ENCODE measurements at regions not wholly inside any gene's neighbourhood (a gene's known extent, or its start where the extent isn't known, plus 50 kb on each side); places are given as distances from the start of the nearest gene placed in this dataset.

GRCh38 chr4:160372390-160372789 lies 1269.5 kb downstream of the RAPGEF2 start:
- FAIRE-seq: no peak
- DNase-seq (ENCODE audit: low read depth, low spot score): no peak
- no peaks in the 10 kb centered on the region for H3K4me1 ChIP-seq (ENCODE audit: control insufficient read depth, extremely low read depth, insufficient read depth, low read length)
- H3K27me3 ChIP-seq (ENCODE audit: control insufficient read depth, extremely low read depth, insufficient read depth, low read length): no peaks in the 10 kb centered on the region
- no peaks in the 10 kb centered on the region for H3K9me1 ChIP-seq (ENCODE audit: control insufficient read depth, extremely low read depth, insufficient read depth, low read length)
- no peak overlapping the region for H3K27ac ChIP-seq (ENCODE audit: control insufficient read depth, insufficient read depth, low read length)
- no peak overlapping the region for H3K9ac ChIP-seq (ENCODE audit: control insufficient read depth, extremely low read depth, insufficient read depth, low read length)
- no peak overlapping the region for H3K4me2 ChIP-seq (ENCODE audit: control insufficient read depth, extremely low read depth, insufficient read depth, low read depth, low read length)
- TF ChIP-seq CTCF (optimal IDR thresholded peaks at IDR 0.05 in 1 of 3, IDR thresholded peaks at IDR 0.05 in 1 of 3, conservative IDR thresholded peaks at IDR 0.05 in 1 of 3; ENCODE audit: extremely low read depth in 1 of 3, insufficient read depth in 2 of 3, low read length in 3 of 3) (no peak), EZH2 (IDR thresholded peaks at IDR 0.05; ENCODE audit: low read length) (no peak)
- no peaks in the 10 kb centered on the region for H3K79me2 ChIP-seq (ENCODE audit: control insufficient read depth, insufficient read depth, low read length)
- dilution Hi-C loops (cut with MboI; ENCODE audit: extremely low pct_ligation_motif_present, low sequenced_read_pairs): no loop called here
- H3K4me3 ChIP-seq (ENCODE audit: control insufficient read depth in 2 of 3, extremely low read depth in 1 of 3, insufficient read depth in 2 of 3, low read depth in 1 of 3, low read length in 3 of 3): no peak overlapping the region
- H3K9me3 ChIP-seq (ENCODE audit: control insufficient read depth, low read depth, low read length): no peaks in the 10 kb centered on the region
- H4K20me1 ChIP-seq (ENCODE audit: control insufficient read depth, extremely low read depth, insufficient read depth, low read length): no peaks in the 10 kb centered on the region
- no peak overlapping the region for H2AFZ ChIP-seq (ENCODE audit: control insufficient read depth, low read length)
- H3K36me3 ChIP-seq (ENCODE audit: control insufficient read depth in 2 of 2, extremely low read depth in 1 of 2, insufficient read depth in 2 of 2, low read length in 2 of 2): no peaks in the 10 kb centered on the region

GRCh38 chr4:160373911-160374310 lies 1271.0 kb downstream of the RAPGEF2 start:
- Histone ChIP-seq H2AFZ (ENCODE audit: control insufficient read depth, low read length) (no peak overlapping the region), H3K27ac (ENCODE audit: control insufficient read depth, insufficient read depth, low read length) (no peak overlapping the region), H3K4me3 (ENCODE audit: control insufficient read depth in 2 of 3, extremely low read depth in 1 of 3, insufficient read depth in 2 of 3, low read depth in 1 of 3, low read length in 3 of 3) (no peak overlapping the region), H3K36me3 (ENCODE audit: control insufficient read depth in 2 of 2, extremely low read depth in 1 of 2, insufficient read depth in 2 of 2, low read length in 2 of 2) (no peaks in the 10 kb centered on the region), H3K4me2 (ENCODE audit: control insufficient read depth, extremely low read depth, insufficient read depth, low read depth, low read length) (no peak overlapping the region), H4K20me1 (ENCODE audit: control insufficient read depth, extremely low read depth, insufficient read depth, low read length) (no peaks in the 10 kb centered on the region), H3K9me1 (ENCODE audit: control insufficient read depth, extremely low read depth, insufficient read depth, low read length) (no peaks in the 10 kb centered on the region), H3K79me2 (ENCODE audit: control insufficient read depth, insufficient read depth, low read length) (no peaks in the 10 kb centered on the region), H3K4me1 (ENCODE audit: control insufficient read depth, extremely low read depth, insufficient read depth, low read length) (no peaks in the 10 kb centered on the region), H3K27me3 (ENCODE audit: control insufficient read depth, extremely low read depth, insufficient read depth, low read length) (no peaks in the 10 kb centered on the region), H3K9ac (ENCODE audit: control insufficient read depth, extremely low read depth, insufficient read depth, low read length) (no peak overlapping the region), H3K9me3 (ENCODE audit: control insufficient read depth, low read depth, low read length) (no peaks in the 10 kb centered on the region)
- TF ChIP-seq CTCF (optimal IDR thresholded peaks at IDR 0.05 in 1 of 3, IDR thresholded peaks at IDR 0.05 in 1 of 3, conservative IDR thresholded peaks at IDR 0.05 in 1 of 3; ENCODE audit: extremely low read depth in 1 of 3, insufficient read depth in 2 of 3, low read length in 3 of 3): no peak
- no peak for TF ChIP-seq EZH2 (IDR thresholded peaks at IDR 0.05; ENCODE audit: low read length)
- FAIRE-seq (no peak), DNase-seq (ENCODE audit: low read depth, low spot score) (no peak)
- dilution Hi-C loops (cut with MboI; ENCODE audit: extremely low pct_ligation_motif_present, low sequenced_read_pairs): no loop called here

Data from keratinocyte (primary cell).